CD14-positive monocyte (primary cell): ENCODE measurements at regions not wholly inside any gene's neighbourhood (a gene's known extent, or its start where the extent isn't known, plus 50 kb on each side); places are given as distances from the start of the nearest gene placed in this dataset.

Experiments
- DNase-seq, 3 donors: peaks; one replicate each; pipeline ENCODE4 v3.0.0-alpha.2; 2011 to 2022
- H2AFZ ChIP-seq: 2 replicates; pipeline ENCODE4 v1.6.0; 2012; ENCODE audit warnings: mild to moderate bottlenecking, low read depth, low read length, inconsistent platforms; ENCODE audit not compliant: insufficient read depth, poor library complexity, severe bottlenecking
- H3K27ac ChIP-seq, 2 donors: 1 replicate in 1 of 2; 2 replicates in 1 of 2; pipeline ENCODE4 v1.5.1; 2012 to 2013; ENCODE audit warnings: low read length in 2 of 2, control low read depth in 1 of 2, inconsistent platforms in 1 of 2, low read depth in 1 of 2, mild to moderate bottlenecking in 1 of 2
- H3K27me3 ChIP-seq, 2 donors: one replicate each; pipeline versions ENCODE4 v1.6.0 to v1.6.1; 2011 to 2013; ENCODE audit warnings: low read length in 2 of 2; ENCODE audit not compliant: control insufficient read depth in 2 of 2, insufficient read depth in 2 of 2
- H3K36me3 ChIP-seq, 2 donors: replicated peaks in 1 of 2; 1 replicate in 1 of 2; 2 replicates in 1 of 2; pipeline versions ENCODE4 v1.5.1 to v1.6.1; 2012 to 2013; ENCODE audit warnings: low read length in 2 of 2, control low read depth in 1 of 2, inconsistent platforms in 1 of 2, mild to moderate bottlenecking in 1 of 2; ENCODE audit not compliant: insufficient read depth in 2 of 2, control insufficient read depth in 1 of 2
- H3K4me1 ChIP-seq, 2 donors: 1 replicate in 1 of 2; 2 replicates in 1 of 2; pipeline versions ENCODE4 v1.5.1 to v1.6.1; 2012 to 2013; ENCODE audit warnings: low read length in 2 of 2, control low read depth in 1 of 2, inconsistent platforms in 1 of 2, mild to moderate bottlenecking in 1 of 2, moderate library complexity in 1 of 2; ENCODE audit not compliant: insufficient read depth in 2 of 2, control insufficient read depth in 1 of 2
- H3K4me2 ChIP-seq: replicated peaks from 2 replicates; pipeline ENCODE3; 2012; ENCODE audit warnings: low read length, moderate library complexity, mild to moderate bottlenecking; ENCODE audit not compliant: poor library complexity, severe bottlenecking; ENCODE audit errors: extremely low read depth
- H3K4me3 ChIP-seq, 3 experiments: fragments of 200-600 bp in 1 of 3; sonication (generic) in 1 of 3; replicated peaks in 1 of 3; 1 replicate in 2 of 3; 2 replicates in 1 of 3; pipeline ENCODE4 v1.5.1; 2011 to 2013; ENCODE audit warnings: low read length in 3 of 3, mild to moderate bottlenecking in 3 of 3, control low read depth in 2 of 3, low read depth in 2 of 3, inconsistent platforms in 1 of 3, moderate library complexity in 1 of 3
- H3K79me2 ChIP-seq: 2 replicates; pipeline ENCODE4 v1.6.0; 2012; ENCODE audit warnings: mild to moderate bottlenecking, control low read depth, inconsistent platforms, low read length, moderate library complexity; ENCODE audit not compliant: insufficient read depth
- H3K9ac ChIP-seq: 2 replicates; pipeline ENCODE4 v1.6.0; 2017; ENCODE audit warnings: low read length, mild to moderate bottlenecking; ENCODE audit not compliant: insufficient read depth, poor library complexity, severe bottlenecking
- H3K9me3 ChIP-seq, 2 donors: replicated peaks in 1 of 2; 1 replicate in 1 of 2; 2 replicates in 1 of 2; pipeline versions ENCODE4 v1.5.1 to v1.6.1; 2012 to 2013; ENCODE audit warnings: low read length in 2 of 2, control low read depth in 1 of 2; ENCODE audit not compliant: control insufficient read depth in 1 of 2, insufficient read depth in 1 of 2
- H4K20me1 ChIP-seq: 2 replicates; pipeline ENCODE4 v1.6.0; 2012; ENCODE audit warnings: mild to moderate bottlenecking, low read length, control low read depth, moderate library complexity; ENCODE audit not compliant: insufficient read depth
- H3K27ac Mint-ChIP-seq, 7 donors: one replicate each; pipeline ENCODE4 v1.8.0; 2020; ENCODE audit warnings: mild to moderate bottlenecking in 7 of 7, mixed read lengths in 7 of 7, moderate library complexity in 6 of 7, inconsistent platforms in 2 of 7
- H3K27me3 Mint-ChIP-seq, 3 donors: one replicate each; pipeline ENCODE4 v1.8.0; 2021 to 2022; ENCODE audit warnings: low read depth in 3 of 3, mild to moderate bottlenecking in 3 of 3, mixed read lengths in 3 of 3, moderate library complexity in 3 of 3, inconsistent platforms in 1 of 3
- H3K36me3 Mint-ChIP-seq, 2 donors: one replicate each; pipeline ENCODE4 v1.8.0; 2020; ENCODE audit warnings: mixed read lengths in 2 of 2, inconsistent platforms in 1 of 2, mild to moderate bottlenecking in 1 of 2
- H3K4me1 Mint-ChIP-seq: one replicate; pipeline ENCODE4 v1.8.0; 2020; ENCODE audit warnings: mild to moderate bottlenecking, mixed read lengths
- H3K4me3 Mint-ChIP-seq, 2 donors: one replicate each; pipeline ENCODE4 v1.8.0; 2020; ENCODE audit warnings: mild to moderate bottlenecking in 2 of 2, mixed read lengths in 2 of 2, moderate library complexity in 1 of 2
- H3K9me3 Mint-ChIP-seq, 7 donors: one replicate each; pipeline ENCODE4 v1.8.0; 2020 to 2022; ENCODE audit warnings: mixed read lengths in 7 of 7, mild to moderate bottlenecking in 6 of 7, moderate library complexity in 6 of 7, inconsistent platforms in 2 of 7
- WGBS: methylation state at CpG from one replicate; pipeline ENCODE4 v1.1.5; 2013; ENCODE audit warnings: missing lambda C conversion rate; ENCODE audit not compliant: insufficient coverage; 5-methylcytosine and 5-hydroxymethylcytosine counted together
- intact Hi-C, 2 donors: fragments of 100-400 bp; cut with micrococcal nuclease; formaldehyde crosslinking; loops; one replicate each; pipeline versions ENCODE4 v1.15.0 to v1.15.1; 2023
- TF ChIP-seq, protein P1 (sequence below): fragments of 200-600 bp; IDR thresholded peaks from one replicate; pipeline ENCODE4 v1.8.0; 2022; ENCODE audit warnings: antibody characterized with exemption, mild to moderate bottlenecking

DNA sequence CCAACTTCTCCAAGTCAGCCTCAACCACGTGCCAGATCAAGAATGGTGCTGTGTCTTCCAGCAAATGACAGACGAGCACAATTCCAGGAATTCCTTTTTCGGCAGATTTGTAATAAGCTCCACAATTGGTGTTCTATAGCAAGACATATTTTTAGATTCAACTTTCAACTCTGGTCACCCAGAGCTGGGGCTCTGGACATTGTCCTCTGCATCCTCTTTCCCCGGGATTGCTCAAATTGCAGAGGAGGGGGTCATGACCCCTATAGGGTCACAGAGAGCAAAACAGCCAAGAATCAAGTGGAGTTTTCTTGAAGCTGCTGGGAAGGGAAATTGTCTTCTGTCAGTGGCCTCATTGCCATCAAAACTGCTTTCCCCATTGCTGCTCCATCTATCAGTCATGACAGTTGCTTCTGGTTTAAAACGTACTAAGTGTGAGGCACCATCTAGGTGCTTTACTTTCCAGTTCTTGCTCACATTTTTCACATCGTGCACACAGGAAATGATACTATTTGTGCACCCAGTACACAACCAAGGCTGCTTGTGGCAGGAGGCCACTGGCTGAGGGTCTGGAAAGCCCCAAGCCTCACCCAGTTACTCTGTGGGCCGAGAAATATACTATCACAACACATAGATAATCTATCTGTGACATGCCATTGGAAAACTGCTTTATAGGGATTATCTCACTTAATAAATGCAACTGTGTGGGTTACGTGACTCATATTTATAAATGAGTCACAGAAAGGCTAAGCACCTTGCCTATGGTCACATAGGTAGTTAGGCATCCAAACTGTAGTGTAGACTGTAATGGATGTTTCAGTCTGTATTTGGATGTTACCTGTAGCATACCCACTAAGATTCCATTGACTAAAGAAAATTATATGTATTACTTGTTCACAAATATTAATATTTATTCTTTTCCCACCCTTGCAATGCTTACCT is 91.7 kb upstream of the PHOX2B start:
- H3K9ac ChIP-seq: no peak overlapping the region
- no peak overlapping the region for H3K27ac Mint-ChIP-seq
- no peaks in the 10 kb centered on the region for H3K79me2 ChIP-seq
- H3K27me3 Mint-ChIP-seq: peaks cover 0 to 12% (median 5%) of the 10 kb centered on the region in 3 donors
- no peak overlapping the region for H3K4me3 ChIP-seq
- no peak for DNase-seq
- H3K4me1 ChIP-seq: no peaks in the 10 kb centered on the region
- no peak overlapping the region for H3K27ac ChIP-seq
- H3K4me3 Mint-ChIP-seq: no peak overlapping the region
- intact Hi-C loops: no loop called here
- no peaks in the 10 kb centered on the region for H3K27me3 ChIP-seq
- no peaks in the 10 kb centered on the region for H3K36me3 ChIP-seq
- H3K9me3 ChIP-seq: no peaks in the 10 kb centered on the region
- no peaks in the 10 kb centered on the region for H4K20me1 ChIP-seq
- 69% methylated on average over 5 of the region's 8 CpGs for WGBS
- H3K4me2 ChIP-seq: no peak overlapping the region
- H2AFZ ChIP-seq: no peak overlapping the region
- H3K9me3 Mint-ChIP-seq: peaks cover 0 to 7% (median 3%) of the 10 kb centered on the region in 7 donors
- no peaks in the 10 kb centered on the region for H3K4me1 Mint-ChIP-seq
- TF ChIP-seq, protein P1, sequence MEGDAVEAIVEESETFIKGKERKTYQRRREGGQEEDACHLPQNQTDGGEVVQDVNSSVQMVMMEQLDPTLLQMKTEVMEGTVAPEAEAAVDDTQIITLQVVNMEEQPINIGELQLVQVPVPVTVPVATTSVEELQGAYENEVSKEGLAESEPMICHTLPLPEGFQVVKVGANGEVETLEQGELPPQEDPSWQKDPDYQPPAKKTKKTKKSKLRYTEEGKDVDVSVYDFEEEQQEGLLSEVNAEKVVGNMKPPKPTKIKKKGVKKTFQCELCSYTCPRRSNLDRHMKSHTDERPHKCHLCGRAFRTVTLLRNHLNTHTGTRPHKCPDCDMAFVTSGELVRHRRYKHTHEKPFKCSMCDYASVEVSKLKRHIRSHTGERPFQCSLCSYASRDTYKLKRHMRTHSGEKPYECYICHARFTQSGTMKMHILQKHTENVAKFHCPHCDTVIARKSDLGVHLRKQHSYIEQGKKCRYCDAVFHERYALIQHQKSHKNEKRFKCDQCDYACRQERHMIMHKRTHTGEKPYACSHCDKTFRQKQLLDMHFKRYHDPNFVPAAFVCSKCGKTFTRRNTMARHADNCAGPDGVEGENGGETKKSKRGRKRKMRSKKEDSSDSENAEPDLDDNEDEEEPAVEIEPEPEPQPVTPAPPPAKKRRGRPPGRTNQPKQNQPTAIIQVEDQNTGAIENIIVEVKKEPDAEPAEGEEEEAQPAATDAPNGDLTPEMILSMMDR: no peak
- no peaks in the 10 kb centered on the region for H3K36me3 Mint-ChIP-seq

DNA sequence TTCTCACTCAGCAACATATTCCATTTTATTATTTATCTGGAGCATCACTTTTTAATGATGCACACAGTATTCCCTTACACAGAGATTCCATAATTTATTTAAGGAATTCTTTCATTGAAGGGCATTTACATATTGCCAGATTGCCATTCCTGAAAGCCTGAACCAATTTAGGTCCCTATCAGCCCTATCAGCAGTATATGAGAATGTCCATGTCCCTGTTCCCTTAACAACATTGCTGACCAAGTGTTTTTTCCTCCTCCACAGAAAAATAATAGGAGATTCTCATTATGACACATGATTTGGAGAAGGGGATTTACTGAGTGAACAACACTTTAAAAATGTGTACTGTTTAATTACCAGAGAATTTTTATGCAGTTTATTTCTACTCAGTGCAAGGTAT is 90.1 kb upstream of the PHOX2B start:
- H3K9me3 Mint-ChIP-seq: peaks cover 0 to 6% (median 0%) of the 10 kb centered on the region in 7 donors
- Histone ChIP-seq H3K4me2 (no peak overlapping the region), H3K27me3 (no peaks in the 10 kb centered on the region), H3K27ac (no peak overlapping the region), H3K9me3 (no peaks in the 10 kb centered on the region), H3K79me2 (no peaks in the 10 kb centered on the region), H3K4me1 (no peaks in the 10 kb centered on the region), H2AFZ (no peak overlapping the region), H3K36me3 (no peaks in the 10 kb centered on the region), H3K4me3 (no peak overlapping the region), H4K20me1 (no peaks in the 10 kb centered on the region), H3K9ac (no peak overlapping the region)
- no peaks in the 10 kb centered on the region for H3K4me1 Mint-ChIP-seq
- no peaks in the 10 kb centered on the region for H3K36me3 Mint-ChIP-seq
- intact Hi-C loops: no loop called here
- no peak overlapping the region for H3K27ac Mint-ChIP-seq
- no peak overlapping the region for H3K4me3 Mint-ChIP-seq
- DNase-seq: no peak
- H3K27me3 Mint-ChIP-seq: peaks cover 0 to 12% (median 5%) of the 10 kb centered on the region in 3 donors
- TF ChIP-seq, protein P1: no peak
